HCT116 (cell line): ENCODE measurements at regions not wholly inside any gene's neighbourhood (a gene's known extent, or its start where the extent isn't known, plus 50 kb on each side); places are given as distances from the start of the nearest gene placed in this dataset.

ENCODE experiments used
- CTCF ChIP-seq, 3 experiments: fragments of 200-600 bp in 1 of 3; sonication (generic) in 1 of 3; IDR thresholded peaks in 2 of 3; conservative IDR thresholded peaks in 1 of 3; 2 replicates each; pipeline ENCODE4 v1.5.1; 2012 to 2017; ENCODE audit warnings: low read depth in 2 of 3, low read length in 2 of 3, antibody characterized with exemption in 1 of 3, borderline replicate concordance in 1 of 3, control low read depth in 1 of 3, mild to moderate bottlenecking in 1 of 3, mixed read lengths in 1 of 3, mixed run types in 1 of 3, moderate library complexity in 1 of 3; ENCODE audit not compliant: insufficient read depth in 1 of 3
- EZH2 ChIP-seq: fragments of 200-600 bp; sonication (generic); IDR thresholded peaks from 2 replicates; pipeline ENCODE4 v1.6.1; 2017; ENCODE audit warnings: antibody characterized with exemption, mixed run types
- EZH2phosphoT487 ChIP-seq: fragments of 200-600 bp; IDR thresholded peaks from 2 replicates; pipeline ENCODE4 v1.6.1; 2018; ENCODE audit warnings: antibody characterized with exemption, borderline replicate concordance
- FOSL1 ChIP-seq: IDR thresholded peaks from 2 replicates; pipeline ENCODE4 v1.6.1; 2012; ENCODE audit warnings: low read depth
- POLR2AphosphoS5 ChIP-seq: IDR thresholded peaks from 2 replicates; pipeline ENCODE4 v1.6.1; 2011; ENCODE audit warnings: mild to moderate bottlenecking, low read depth, low read length, moderate library complexity
- RAD21 ChIP-seq: IDR thresholded peaks from 2 replicates; pipeline ENCODE4 v1.6.1; 2012; ENCODE audit warnings: low read depth, mild to moderate bottlenecking
- REST ChIP-seq: IDR thresholded peaks from 2 replicates; pipeline ENCODE4 v1.6.1; 2012; ENCODE audit warnings: low read depth
- YY1 ChIP-seq: IDR thresholded peaks from 2 replicates; pipeline ENCODE4 v1.6.1; 2011; ENCODE audit warnings: low read length, low read depth, moderate library complexity, mild to moderate bottlenecking; ENCODE audit not compliant: insufficient replicate concordance; ENCODE audit errors: extremely low read depth
- ZNF274 ChIP-seq: fragments of 200-500 bp; sonication (Bioruptor generic); IDR thresholded peaks from 2 replicates; pipeline ENCODE4 v1.6.1; 2014; ENCODE audit warnings: mild to moderate bottlenecking, low read depth, low read length, inconsistent platforms

- TF ChIP-seq CTCF (IDR thresholded peaks at IDR 0.05 in 2 of 3, conservative IDR thresholded peaks at IDR 0.05 in 1 of 3; ENCODE audit: borderline replicate concordance in 1 of 3, insufficient read depth in 1 of 3, low read depth in 2 of 3, low read length in 2 of 3) (no peak), YY1 (no peak), EZH2 (no peak), RAD21 (no peak), ZNF274 (no peak), POLR2AphosphoS5 (no peak), EZH2phosphoT487 (no peak), FOSL1 (no peak), REST (no peak)
Measured at GRCh38 chr14:62206456-62206855, 444.2 kb downstream of the SNAPC1 start.
